ENCODE measurements at regions not wholly inside any gene's neighbourhood (a gene's known extent, or its start where the extent isn't known, plus 50 kb on each side); places are given as distances from the start of the nearest gene placed in this dataset.

DNA sequence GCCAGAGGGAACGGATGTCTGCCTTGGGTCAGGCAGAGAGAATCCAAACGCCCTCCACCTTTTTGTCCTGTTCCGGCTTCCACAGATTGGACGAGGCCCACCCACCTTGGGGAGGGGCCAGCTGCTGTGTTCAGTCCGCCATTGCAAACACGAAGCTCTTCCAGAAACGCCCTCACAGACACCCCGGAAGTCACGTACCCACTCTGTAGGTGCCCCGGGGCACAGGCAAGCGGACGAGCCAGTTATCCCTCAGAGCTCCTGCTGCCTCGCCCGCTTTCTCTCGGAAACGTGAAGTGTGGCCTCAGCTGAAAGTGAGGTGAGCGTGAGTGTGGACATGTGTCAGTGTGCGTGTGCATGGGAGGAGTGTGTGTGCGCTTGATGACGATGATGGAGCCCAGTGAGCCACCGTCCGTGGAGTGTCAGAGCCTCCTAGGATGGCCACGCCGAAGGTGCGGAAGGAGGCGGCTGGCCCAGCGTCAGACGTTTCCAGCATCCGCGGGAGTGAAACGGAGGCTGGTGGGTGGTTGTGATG lies 869.2 kb downstream of the TBC1D22A start:
- Histone ChIP-seq H3F3A (replicated peaks; ENCODE audit: low read depth) (no peaks in the 10 kb centered on the region), H3K4me1 (ENCODE audit: insufficient read depth) (no peaks in the 10 kb centered on the region), H3K4me2 (no peak overlapping the region), H3K4me3 (no peak overlapping the region), H3K9me2 (ENCODE audit: insufficient read depth) (no peaks in the 10 kb centered on the region), H3K36me3 (ENCODE audit: insufficient read depth) (no peaks in the 10 kb centered on the region), H3K79me2 (replicated peaks; ENCODE audit: insufficient read depth) (no peaks in the 10 kb centered on the region), H4K20me1 (replicated peaks; ENCODE audit: insufficient read depth) (no peaks in the 10 kb centered on the region), H3K27ac (ENCODE audit: low read depth) (no peak overlapping the region), H3K27me3 (ENCODE audit: insufficient read depth) (no peaks in the 10 kb centered on the region), H2AFZ (no peak overlapping the region)
- peaks cover 9% of the 10 kb centered on the region for H3K27me3 Mint-ChIP-seq (ENCODE audit: insufficient read depth, low read depth, poor library complexity)
- no peak overlapping the region for H3K27ac Mint-ChIP-seq
- H3K9me3 Mint-ChIP-seq: peaks cover 14% of the 10 kb centered on the region
- ATAC-seq: no peak
- TF ChIP-seq, protein P1, sequence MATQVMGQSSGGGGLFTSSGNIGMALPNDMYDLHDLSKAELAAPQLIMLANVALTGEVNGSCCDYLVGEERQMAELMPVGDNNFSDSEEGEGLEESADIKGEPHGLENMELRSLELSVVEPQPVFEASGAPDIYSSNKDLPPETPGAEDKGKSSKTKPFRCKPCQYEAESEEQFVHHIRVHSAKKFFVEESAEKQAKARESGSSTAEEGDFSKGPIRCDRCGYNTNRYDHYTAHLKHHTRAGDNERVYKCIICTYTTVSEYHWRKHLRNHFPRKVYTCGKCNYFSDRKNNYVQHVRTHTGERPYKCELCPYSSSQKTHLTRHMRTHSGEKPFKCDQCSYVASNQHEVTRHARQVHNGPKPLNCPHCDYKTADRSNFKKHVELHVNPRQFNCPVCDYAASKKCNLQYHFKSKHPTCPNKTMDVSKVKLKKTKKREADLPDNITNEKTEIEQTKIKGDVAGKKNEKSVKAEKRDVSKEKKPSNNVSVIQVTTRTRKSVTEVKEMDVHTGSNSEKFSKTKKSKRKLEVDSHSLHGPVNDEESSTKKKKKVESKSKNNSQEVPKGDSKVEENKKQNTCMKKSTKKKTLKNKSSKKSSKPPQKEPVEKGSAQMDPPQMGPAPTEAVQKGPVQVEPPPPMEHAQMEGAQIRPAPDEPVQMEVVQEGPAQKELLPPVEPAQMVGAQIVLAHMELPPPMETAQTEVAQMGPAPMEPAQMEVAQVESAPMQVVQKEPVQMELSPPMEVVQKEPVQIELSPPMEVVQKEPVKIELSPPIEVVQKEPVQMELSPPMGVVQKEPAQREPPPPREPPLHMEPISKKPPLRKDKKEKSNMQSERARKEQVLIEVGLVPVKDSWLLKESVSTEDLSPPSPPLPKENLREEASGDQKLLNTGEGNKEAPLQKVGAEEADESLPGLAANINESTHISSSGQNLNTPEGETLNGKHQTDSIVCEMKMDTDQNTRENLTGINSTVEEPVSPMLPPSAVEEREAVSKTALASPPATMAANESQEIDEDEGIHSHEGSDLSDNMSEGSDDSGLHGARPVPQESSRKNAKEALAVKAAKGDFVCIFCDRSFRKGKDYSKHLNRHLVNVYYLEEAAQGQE (IDR thresholded peaks at IDR 0.05; ENCODE audit: unreplicated experiment): no peak
- TF ChIP-seq NANOG (IDR thresholded peaks at IDR 0.05; ENCODE audit: borderline replicate concordance) (no peak), JUNB (IDR thresholded peaks at IDR 0.05; ENCODE audit: unreplicated experiment) (no peak), EZH2phosphoT487 (IDR thresholded peaks at IDR 0.05; ENCODE audit: unreplicated experiment) (no peak), ZNF331 (CRISPR knock-in tag; IDR thresholded peaks at IDR 0.05; ENCODE audit: low read depth) (no peak), CREB1 (CRISPR knock-in tag; IDR thresholded peaks at IDR 0.05; ENCODE audit: low read depth) (no peak), POLR2AphosphoS5 (IDR thresholded peaks at IDR 0.05; ENCODE audit: low read depth) (no peak), EZH2 (IDR thresholded peaks at IDR 0.05; ENCODE audit: low read depth, unreplicated experiment) (no peak), STAT1 (IDR thresholded peaks at IDR 0.05; ENCODE audit: unreplicated experiment) (no peak), ZNF114 (CRISPR knock-in tag; IDR thresholded peaks at IDR 0.05) (no peak)
- TF ChIP-seq, protein P2, sequence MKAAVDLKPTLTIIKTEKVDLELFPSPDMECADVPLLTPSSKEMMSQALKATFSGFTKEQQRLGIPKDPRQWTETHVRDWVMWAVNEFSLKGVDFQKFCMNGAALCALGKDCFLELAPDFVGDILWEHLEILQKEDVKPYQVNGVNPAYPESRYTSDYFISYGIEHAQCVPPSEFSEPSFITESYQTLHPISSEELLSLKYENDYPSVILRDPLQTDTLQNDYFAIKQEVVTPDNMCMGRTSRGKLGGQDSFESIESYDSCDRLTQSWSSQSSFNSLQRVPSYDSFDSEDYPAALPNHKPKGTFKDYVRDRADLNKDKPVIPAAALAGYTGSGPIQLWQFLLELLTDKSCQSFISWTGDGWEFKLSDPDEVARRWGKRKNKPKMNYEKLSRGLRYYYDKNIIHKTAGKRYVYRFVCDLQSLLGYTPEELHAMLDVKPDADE (IDR thresholded peaks at IDR 0.05): no peak
- TF ChIP-seq, protein P3, sequence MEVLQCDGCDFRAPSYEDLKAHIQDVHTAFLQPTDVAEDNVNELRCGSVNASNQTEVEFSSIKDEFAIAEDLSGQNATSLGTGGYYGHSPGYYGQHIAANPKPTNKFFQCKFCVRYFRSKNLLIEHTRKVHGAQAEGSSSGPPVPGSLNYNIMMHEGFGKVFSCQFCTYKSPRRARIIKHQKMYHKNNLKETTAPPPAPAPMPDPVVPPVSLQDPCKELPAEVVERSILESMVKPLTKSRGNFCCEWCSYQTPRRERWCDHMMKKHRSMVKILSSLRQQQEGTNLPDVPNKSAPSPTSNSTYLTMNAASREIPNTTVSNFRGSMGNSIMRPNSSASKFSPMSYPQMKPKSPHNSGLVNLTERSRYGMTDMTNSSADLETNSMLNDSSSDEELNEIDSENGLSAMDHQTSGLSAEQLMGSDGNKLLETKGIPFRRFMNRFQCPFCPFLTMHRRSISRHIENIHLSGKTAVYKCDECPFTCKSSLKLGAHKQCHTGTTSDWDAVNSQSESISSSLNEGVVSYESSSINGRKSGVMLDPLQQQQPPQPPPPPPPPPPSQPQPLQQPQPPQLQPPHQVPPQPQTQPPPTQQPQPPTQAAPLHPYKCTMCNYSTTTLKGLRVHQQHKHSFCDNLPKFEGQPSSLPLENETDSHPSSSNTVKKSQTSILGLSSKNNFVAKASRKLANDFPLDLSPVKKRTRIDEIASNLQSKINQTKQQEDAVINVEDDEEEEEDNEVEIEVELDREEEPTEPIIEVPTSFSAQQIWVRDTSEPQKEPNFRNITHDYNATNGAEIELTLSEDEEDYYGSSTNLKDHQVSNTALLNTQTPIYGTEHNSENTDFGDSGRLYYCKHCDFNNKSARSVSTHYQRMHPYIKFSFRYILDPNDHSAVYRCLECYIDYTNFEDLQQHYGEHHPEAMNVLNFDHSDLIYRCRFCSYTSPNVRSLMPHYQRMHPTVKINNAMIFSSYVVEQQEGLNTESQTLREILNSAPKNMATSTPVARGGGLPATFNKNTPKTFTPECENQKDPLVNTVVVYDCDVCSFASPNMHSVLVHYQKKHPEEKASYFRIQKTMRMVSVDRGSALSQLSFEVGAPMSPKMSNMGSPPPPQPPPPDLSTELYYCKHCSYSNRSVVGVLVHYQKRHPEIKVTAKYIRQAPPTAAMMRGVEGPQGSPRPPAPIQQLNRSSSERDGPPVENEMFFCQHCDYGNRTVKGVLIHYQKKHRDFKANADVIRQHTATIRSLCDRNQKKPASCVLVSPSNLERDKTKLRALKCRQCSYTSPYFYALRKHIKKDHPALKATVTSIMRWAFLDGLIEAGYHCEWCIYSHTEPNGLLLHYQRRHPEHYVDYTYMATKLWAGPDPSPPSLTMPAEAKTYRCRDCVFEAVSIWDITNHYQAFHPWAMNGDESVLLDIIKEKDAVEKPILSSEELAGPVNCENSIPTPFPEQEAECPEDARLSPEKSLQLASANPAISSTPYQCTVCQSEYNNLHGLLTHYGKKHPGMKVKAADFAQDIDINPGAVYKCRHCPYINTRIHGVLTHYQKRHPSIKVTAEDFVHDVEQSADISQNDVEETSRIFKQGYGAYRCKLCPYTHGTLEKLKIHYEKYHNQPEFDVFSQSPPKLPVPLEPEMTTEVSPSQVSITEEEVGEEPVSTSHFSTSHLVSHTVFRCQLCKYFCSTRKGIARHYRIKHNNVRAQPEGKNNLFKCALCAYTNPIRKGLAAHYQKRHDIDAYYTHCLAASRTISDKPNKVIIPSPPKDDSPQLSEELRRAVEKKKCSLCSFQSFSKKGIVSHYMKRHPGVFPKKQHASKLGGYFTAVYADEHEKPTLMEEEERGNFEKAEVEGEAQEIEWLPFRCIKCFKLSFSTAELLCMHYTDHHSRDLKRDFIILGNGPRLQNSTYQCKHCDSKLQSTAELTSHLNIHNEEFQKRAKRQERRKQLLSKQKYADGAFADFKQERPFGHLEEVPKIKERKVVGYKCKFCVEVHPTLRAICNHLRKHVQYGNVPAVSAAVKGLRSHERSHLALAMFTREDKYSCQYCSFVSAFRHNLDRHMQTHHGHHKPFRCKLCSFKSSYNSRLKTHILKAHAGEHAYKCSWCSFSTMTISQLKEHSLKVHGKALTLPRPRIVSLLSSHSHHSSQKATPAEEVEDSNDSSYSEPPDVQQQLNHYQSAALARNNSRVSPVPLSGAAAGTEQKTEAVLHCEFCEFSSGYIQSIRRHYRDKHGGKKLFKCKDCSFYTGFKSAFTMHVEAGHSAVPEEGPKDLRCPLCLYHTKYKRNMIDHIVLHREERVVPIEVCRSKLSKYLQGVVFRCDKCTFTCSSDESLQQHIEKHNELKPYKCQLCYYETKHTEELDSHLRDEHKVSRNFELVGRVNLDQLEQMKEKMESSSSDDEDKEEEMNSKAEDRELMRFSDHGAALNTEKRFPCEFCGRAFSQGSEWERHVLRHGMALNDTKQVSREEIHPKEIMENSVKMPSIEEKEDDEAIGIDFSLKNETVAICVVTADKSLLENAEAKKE (CRISPR knock-in tag; IDR thresholded peaks at IDR 0.05): no peak
- TF ChIP-seq, protein P4, sequence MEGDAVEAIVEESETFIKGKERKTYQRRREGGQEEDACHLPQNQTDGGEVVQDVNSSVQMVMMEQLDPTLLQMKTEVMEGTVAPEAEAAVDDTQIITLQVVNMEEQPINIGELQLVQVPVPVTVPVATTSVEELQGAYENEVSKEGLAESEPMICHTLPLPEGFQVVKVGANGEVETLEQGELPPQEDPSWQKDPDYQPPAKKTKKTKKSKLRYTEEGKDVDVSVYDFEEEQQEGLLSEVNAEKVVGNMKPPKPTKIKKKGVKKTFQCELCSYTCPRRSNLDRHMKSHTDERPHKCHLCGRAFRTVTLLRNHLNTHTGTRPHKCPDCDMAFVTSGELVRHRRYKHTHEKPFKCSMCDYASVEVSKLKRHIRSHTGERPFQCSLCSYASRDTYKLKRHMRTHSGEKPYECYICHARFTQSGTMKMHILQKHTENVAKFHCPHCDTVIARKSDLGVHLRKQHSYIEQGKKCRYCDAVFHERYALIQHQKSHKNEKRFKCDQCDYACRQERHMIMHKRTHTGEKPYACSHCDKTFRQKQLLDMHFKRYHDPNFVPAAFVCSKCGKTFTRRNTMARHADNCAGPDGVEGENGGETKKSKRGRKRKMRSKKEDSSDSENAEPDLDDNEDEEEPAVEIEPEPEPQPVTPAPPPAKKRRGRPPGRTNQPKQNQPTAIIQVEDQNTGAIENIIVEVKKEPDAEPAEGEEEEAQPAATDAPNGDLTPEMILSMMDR (conservative IDR thresholded peaks at IDR 0.05; ENCODE audit: low read depth in 2 of 2): no peak
- no peaks in the 10 kb centered on the region for H3K4me1 Mint-ChIP-seq
- no peaks in the 10 kb centered on the region for H3K36me3 Mint-ChIP-seq (ENCODE audit: low read depth)
- DNase-seq (ENCODE audit: low spot score): no peak
- no peak overlapping the region for H3K4me3 Mint-ChIP-seq

All from GM23338 (cell line).